K562 (cell line): ENCODE measurements at regions not wholly inside any gene's neighbourhood (a gene's known extent, or its start where the extent isn't known, plus 50 kb on each side); places are given as distances from the start of the nearest gene placed in this dataset.

Experiments used
- CBFA2T3 ChIP-seq: fragments of 450-650 bp; IDR thresholded peaks from 2 replicates; pipeline ENCODE4 v1.6.1; 2017
- DEAF1 ChIP-seq: fragments of 450-650 bp; formaldehyde crosslinking; IDR thresholded peaks from 2 replicates; pipeline ENCODE4 v1.4.0; 2020; ENCODE audit warnings: mild to moderate bottlenecking, moderate library complexity
- DIDO1 ChIP-seq: fragments of 450-650 bp; IDR thresholded peaks from 2 replicates; pipeline ENCODE4 v1.6.1; 2016; ENCODE audit warnings: low read depth, missing biosample characterization, missing genetic modification characterization
- HES1 ChIP-seq: fragments of 450-650 bp; IDR thresholded peaks from 2 replicates; pipeline ENCODE4 v1.6.1; 2016; ENCODE audit warnings: low read depth, mild to moderate bottlenecking, moderate library complexity
- JUN ChIP-seq, 2 experiments: sonication (generic) in 1 of 2; formaldehyde crosslinking in 1 of 2; IDR thresholded peaks; 2 replicates each; pipeline versions ENCODE4 v1.6.1 to v1.8.0; 2012 to 2022; ENCODE audit warnings: borderline replicate concordance in 2 of 2, mild to moderate bottlenecking in 2 of 2, improper control_type of control experiment in 1 of 2, low read depth in 1 of 2, low read length in 1 of 2, missing genetic modification reagents in 1 of 2
- KAT7 ChIP-seq: sonication (generic); formaldehyde crosslinking; IDR thresholded peaks from 2 replicates; pipeline ENCODE4 v1.8.0; 2022; ENCODE audit warnings: missing genetic modification reagents, mild to moderate bottlenecking, borderline replicate concordance
- NEUROD1 ChIP-seq: fragments of 150-350 bp; IDR thresholded peaks from 2 replicates; pipeline ENCODE4 v1.6.1; 2014; ENCODE audit warnings: borderline replicate concordance, low read length, low read depth; ENCODE audit not compliant: partially characterized antibody
- NR2C2 ChIP-seq, 2 experiments: fragments of 200-800 bp in 1 of 2; sonication (Bioruptor generic) in 1 of 2; sonication (generic) in 1 of 2; formaldehyde crosslinking in 1 of 2; IDR thresholded peaks; 2 replicates each; pipeline versions ENCODE4 v1.6.1 to v1.8.0; 2016 to 2022; ENCODE audit warnings: mild to moderate bottlenecking in 1 of 2, missing compliant biosample characterization in 1 of 2, missing genetic modification characterization in 1 of 2, missing genetic modification reagents in 1 of 2
- PYGO2 ChIP-seq: fragments of 450-650 bp; IDR thresholded peaks from 2 replicates; pipeline ENCODE4 v1.6.1; 2016; ENCODE audit warnings: mild to moderate bottlenecking, missing genetic modification characterization, moderate library complexity, missing compliant biosample characterization
- RB1 ChIP-seq: fragments of 450-650 bp; IDR thresholded peaks from 2 replicates; pipeline ENCODE4 v1.6.1; 2017; ENCODE audit warnings: low read depth, mild to moderate bottlenecking
- RBM39 ChIP-seq: fragments of 200-400 bp; formaldehyde crosslinking; optimal IDR thresholded peaks from 2 replicates; pipeline ENCODE3; 2018; ENCODE audit warnings: low read depth, low read length
- SOX6 ChIP-seq: fragments of 450-650 bp; IDR thresholded peaks from 2 replicates; pipeline ENCODE4 v1.6.1; 2014; ENCODE audit warnings: mild to moderate bottlenecking
- SREBF1 ChIP-seq: fragments of 150-350 bp; IDR thresholded peaks from 2 replicates; pipeline ENCODE4 v1.6.1; 2014; ENCODE audit warnings: antibody characterized with exemption, low read depth, low read length, borderline replicate concordance
- TARDBP ChIP-seq: fragments of 450-650 bp; IDR thresholded peaks from 2 replicates; pipeline ENCODE4 v1.6.1; 2016
- ZFP30 ChIP-seq: fragments of 250-450 bp; sonication (Bioruptor Pico); IDR thresholded peaks from 2 replicates; pipeline ENCODE4 v1.8.0; 2022; ENCODE audit warnings: moderate library complexity, mild to moderate bottlenecking, inconsistent platforms, borderline replicate concordance
- ZNF12 ChIP-seq: sonication (generic); formaldehyde crosslinking; IDR thresholded peaks from 2 replicates; pipeline ENCODE4 v1.4.0; 2020; ENCODE audit warnings: mild to moderate bottlenecking, missing genetic modification reagents
- ZNF695 ChIP-seq: fragments of 450-650 bp; formaldehyde crosslinking; IDR thresholded peaks from 2 replicates; pipeline ENCODE4 v1.4.0; 2020; ENCODE audit warnings: mild to moderate bottlenecking, moderate library complexity
- ZNF79 ChIP-seq: fragments of 250-450 bp; sonication (Bioruptor Pico); IDR thresholded peaks from 2 replicates; pipeline ENCODE4 v1.4.0; 2020; ENCODE audit warnings: low read depth, mild to moderate bottlenecking, moderate library complexity
- ZSCAN29 ChIP-seq: fragments of 450-650 bp; IDR thresholded peaks from 2 replicates; pipeline ENCODE4 v1.6.1; 2017
- TF ChIP-seq, protein P1 (sequence below): fragments of 450-650 bp; IDR thresholded peaks from 2 replicates; pipeline ENCODE4 v1.6.1; 2017; ENCODE audit warnings: antibody characterized with exemption
- TF ChIP-seq, protein P2 (sequence below), 2 experiments: fragments of 450-650 bp; IDR thresholded peaks; 2 replicates each; pipeline ENCODE4 v1.6.1; 2016

- TF ChIP-seq, protein P1, sequence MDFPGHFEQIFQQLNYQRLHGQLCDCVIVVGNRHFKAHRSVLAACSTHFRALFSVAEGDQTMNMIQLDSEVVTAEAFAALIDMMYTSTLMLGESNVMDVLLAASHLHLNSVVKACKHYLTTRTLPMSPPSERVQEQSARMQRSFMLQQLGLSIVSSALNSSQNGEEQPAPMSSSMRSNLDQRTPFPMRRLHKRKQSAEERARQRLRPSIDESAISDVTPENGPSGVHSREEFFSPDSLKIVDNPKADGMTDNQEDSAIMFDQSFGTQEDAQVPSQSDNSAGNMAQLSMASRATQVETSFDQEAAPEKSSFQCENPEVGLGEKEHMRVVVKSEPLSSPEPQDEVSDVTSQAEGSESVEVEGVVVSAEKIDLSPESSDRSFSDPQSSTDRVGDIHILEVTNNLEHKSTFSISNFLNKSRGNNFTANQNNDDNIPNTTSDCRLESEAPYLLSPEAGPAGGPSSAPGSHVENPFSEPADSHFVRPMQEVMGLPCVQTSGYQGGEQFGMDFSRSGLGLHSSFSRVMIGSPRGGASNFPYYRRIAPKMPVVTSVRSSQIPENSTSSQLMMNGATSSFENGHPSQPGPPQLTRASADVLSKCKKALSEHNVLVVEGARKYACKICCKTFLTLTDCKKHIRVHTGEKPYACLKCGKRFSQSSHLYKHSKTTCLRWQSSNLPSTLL = no peak
- peak; percentile 65; the same call in 1 of the 2 replicates for TF ChIP-seq JUN (IDR thresholded peaks at IDR 0.05; ENCODE audit: borderline replicate concordance, low read depth, low read length)
- no peak for TF ChIP-seq JUN (CRISPR knock-in tag; IDR thresholded peaks at IDR 0.05; ENCODE audit: borderline replicate concordance)
- no peak for TF ChIP-seq NEUROD1
- TF ChIP-seq ZNF695 (CRISPR knock-in tag) = no peak
- peak; percentile 91 for TF ChIP-seq PYGO2 (tag)
- no peak for TF ChIP-seq KAT7 (CRISPR knock-in tag)
- peak; percentile 62; the same call in 1 of the 2 replicates for TF ChIP-seq SOX6
- no peak for TF ChIP-seq DEAF1
- TF ChIP-seq DIDO1 (tag) = peak; percentile 96
- TF ChIP-seq, protein P2, sequence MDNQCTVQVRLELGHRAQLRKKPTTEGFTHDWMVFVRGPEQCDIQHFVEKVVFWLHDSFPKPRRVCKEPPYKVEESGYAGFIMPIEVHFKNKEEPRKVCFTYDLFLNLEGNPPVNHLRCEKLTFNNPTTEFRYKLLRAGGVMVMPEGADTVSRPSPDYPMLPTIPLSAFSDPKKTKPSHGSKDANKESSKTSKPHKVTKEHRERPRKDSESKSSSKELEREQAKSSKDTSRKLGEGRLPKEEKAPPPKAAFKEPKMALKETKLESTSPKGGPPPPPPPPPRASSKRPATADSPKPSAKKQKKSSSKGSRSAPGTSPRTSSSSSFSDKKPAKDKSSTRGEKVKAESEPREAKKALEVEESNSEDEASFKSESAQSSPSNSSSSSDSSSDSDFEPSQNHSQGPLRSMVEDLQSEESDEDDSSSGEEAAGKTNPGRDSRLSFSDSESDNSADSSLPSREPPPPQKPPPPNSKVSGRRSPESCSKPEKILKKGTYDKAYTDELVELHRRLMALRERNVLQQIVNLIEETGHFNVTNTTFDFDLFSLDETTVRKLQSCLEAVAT (IDR thresholded peaks at IDR 0.05) = no peak
- no peak for TF ChIP-seq RB1
- peak; percentile 91 for TF ChIP-seq CBFA2T3
- TF ChIP-seq SREBF1 = no peak
- no peak for TF ChIP-seq HES1
- no peak for TF ChIP-seq TARDBP
- TF ChIP-seq ZNF79 (CRISPR knock-in tag) = peak; percentile 83
- no peak for TF ChIP-seq ZFP30 (CRISPR knock-in tag)
- TF ChIP-seq NR2C2 (CRISPR knock-in tag; IDR thresholded peaks at IDR 0.05) = no peak
- TF ChIP-seq NR2C2 (tag; IDR thresholded peaks at IDR 0.05) = peak; percentile 85
- TF ChIP-seq ZSCAN29 = no peak
- no peak for TF ChIP-seq RBM39
- TF ChIP-seq ZNF12 (CRISPR knock-in tag) = no peak
These were observed 96.6 kb upstream of the ERRFI1 start (continued) for GRCh38 chr1:8122477-8123407.
